Endothelial cell of umbilical vein (primary cell): ENCODE measurements at regions not wholly inside any gene's neighbourhood (a gene's known extent, or its start where the extent isn't known, plus 50 kb on each side); places are given as distances from the start of the nearest gene placed in this dataset.

ENCODE experiments used
- BruUV-seq: library from RNA; stranded (reverse); fragments of 400-500 nt; replicated peaks from 2 replicates; lab custom pipeline; 2021; lab: Mats Ljungman, UMichigan
- CTCF ChIA-PET: fragments of 300-600, 350-600 bp; sonication (Branson Sonifier 250); formaldehyde crosslinking; loops from one replicate; lab custom pipeline; 2021; ENCODE audit warnings: antibody characterized with exemption, inconsistent platforms; lab: Charles Lee
- POLR2A ChIA-PET: fragments of 300-600, 350-600 bp; sonication (Branson Sonifier 250); formaldehyde crosslinking; loops from one replicate; lab custom pipeline; 2021; ENCODE audit warnings: antibody characterized with exemption, inconsistent platforms; lab: Charles Lee
- DNase-seq: peaks from one replicate; pipeline ENCODE4 v3.0.0-alpha.2; 2011; ENCODE audit warnings: low read depth, low spot score
- FAIRE-seq: peaks from 2 replicates; lab custom pipeline; 2011; peaks lifted over from hg19 to GRCh38; lab: Jason Lieb, UNC
- H2AFZ ChIP-seq: 2 replicates; pipeline ENCODE4 v1.6.0; 2012; ENCODE audit warnings: low read depth, low read length, control low read depth, inconsistent platforms
- H3K27ac ChIP-seq: 2 replicates; pipeline ENCODE4 v1.5.1; 2011; ENCODE audit warnings: low read depth, mild to moderate bottlenecking, control low read depth, low read length, moderate library complexity; ENCODE audit not compliant: insufficient read depth
- H3K27me3 ChIP-seq, 2 experiments: 2 replicates each; pipeline versions ENCODE4 v1.6.0 to v1.6.1; 2011; ENCODE audit warnings: low read length in 2 of 2, mixed read lengths in 1 of 2; ENCODE audit not compliant: control insufficient read depth in 2 of 2, insufficient read depth in 2 of 2
- H3K36me3 ChIP-seq, 2 experiments: 2 replicates in 1 of 2; 3 replicates in 1 of 2; pipeline ENCODE4 v1.5.1; 2011; ENCODE audit warnings: low read length in 2 of 2, mild to moderate bottlenecking in 1 of 2, moderate library complexity in 1 of 2; ENCODE audit not compliant: control insufficient read depth in 2 of 2, insufficient read depth in 2 of 2; ENCODE audit errors: extremely low read depth in 1 of 2
- H3K4me1 ChIP-seq: 3 replicates; pipeline ENCODE4 v1.5.1; 2011; ENCODE audit warnings: mild to moderate bottlenecking, low read length; ENCODE audit not compliant: control insufficient read depth, insufficient read depth; ENCODE audit errors: extremely low read depth
- H3K4me2 ChIP-seq: 2 replicates; pipeline ENCODE4 v1.6.1; 2011; ENCODE audit warnings: low read length, control low read depth, mixed read lengths; ENCODE audit not compliant: insufficient read depth
- H3K4me3 ChIP-seq, 3 experiments: fragments of 200-600 bp in 1 of 3; sonication (generic), shearing (Covaris generic) in 1 of 3; replicated peaks in 1 of 3; 2 replicates each; pipeline ENCODE4 v1.5.1; 2011 to 2016; ENCODE audit warnings: control low read depth in 3 of 3, low read length in 3 of 3, mild to moderate bottlenecking in 2 of 3, inconsistent platforms in 1 of 3, low read depth in 1 of 3, moderate library complexity in 1 of 3; ENCODE audit not compliant: insufficient read depth in 1 of 3
- H3K79me2 ChIP-seq: 2 replicates; pipeline ENCODE4 v1.6.0; 2012; ENCODE audit warnings: low read length, inconsistent platforms; ENCODE audit not compliant: control insufficient read depth, insufficient read depth
- H3K9ac ChIP-seq: replicated peaks from 2 replicates; pipeline ENCODE3; 2011; ENCODE audit warnings: low read length, control low read depth; ENCODE audit not compliant: insufficient read depth; ENCODE audit errors: extremely low read depth
- H3K9me1 ChIP-seq: replicated peaks from 3 replicates; pipeline ENCODE4 v1.6.0; 2011; ENCODE audit warnings: mild to moderate bottlenecking, low read length; ENCODE audit not compliant: control insufficient read depth, insufficient read depth; ENCODE audit errors: extremely low read depth
- H3K9me3 ChIP-seq: replicated peaks from 2 replicates; pipeline ENCODE4 v1.5.1; 2012; ENCODE audit warnings: low read length, inconsistent platforms; ENCODE audit not compliant: control insufficient read depth, insufficient read depth
- H4K20me1 ChIP-seq: replicated peaks from 2 replicates; pipeline ENCODE3; 2011; ENCODE audit warnings: mild to moderate bottlenecking, low read length; ENCODE audit not compliant: control insufficient read depth, insufficient read depth; ENCODE audit errors: extremely low read depth
- EZH2 ChIP-seq: IDR thresholded peaks from 2 replicates; pipeline ENCODE4 v1.6.1; 2012; ENCODE audit warnings: borderline replicate concordance, low read depth, mild to moderate bottlenecking, moderate library complexity, low read length, inconsistent platforms; ENCODE audit not compliant: severe bottlenecking
- FOS ChIP-seq: IDR thresholded peaks from 2 replicates; pipeline ENCODE4 v1.6.1; 2011; ENCODE audit warnings: mild to moderate bottlenecking, low read length, moderate library complexity, borderline replicate concordance; ENCODE audit not compliant: insufficient read depth
- GATA2 ChIP-seq: IDR thresholded peaks from 2 replicates; pipeline ENCODE4 v1.7.0; 2011; ENCODE audit warnings: low read depth, mild to moderate bottlenecking, moderate library complexity, mixed read lengths, low read length; ENCODE audit not compliant: insufficient read length, insufficient read depth
- JUN ChIP-seq: IDR thresholded peaks from 2 replicates; pipeline ENCODE4 v1.6.1; 2011; ENCODE audit warnings: borderline replicate concordance, low read depth; ENCODE audit not compliant: insufficient read length, insufficient read depth
- MYC ChIP-seq: IDR thresholded peaks from one replicate; pipeline ENCODE4 v1.6.1; 2011; ENCODE audit warnings: mild to moderate bottlenecking, low read depth, low read length
- POLR2A ChIP-seq: IDR thresholded peaks from 2 replicates; pipeline ENCODE4 v1.6.1; 2012; ENCODE audit warnings: low read depth, mild to moderate bottlenecking, control low read depth, low read length
- POLR2AphosphoS5 ChIP-seq: IDR thresholded peaks from 2 replicates; pipeline ENCODE4 v1.6.1; 2012; ENCODE audit warnings: low read depth, mild to moderate bottlenecking, control low read depth, low read length, moderate library complexity; ENCODE audit not compliant: insufficient read depth
- dilution Hi-C: fragments of 300-500 bp; cut with MboI; formaldehyde crosslinking; loops from one replicate; pipeline ENCODE4 v1.15.0; 2019; ENCODE audit warnings: low sequenced_read_pairs; ENCODE audit not compliant: extremely low pct_ligation_motif_present
- intact Hi-C: fragments of 100-400 bp; cut with micrococcal nuclease; formaldehyde crosslinking; loops from one replicate; pipeline ENCODE4 v1.10.0; 2022
- TF ChIP-seq, protein P1 (sequence below): IDR thresholded peaks from 2 replicates; pipeline ENCODE4 v1.6.1; 2011; ENCODE audit not compliant: insufficient read depth, insufficient read length
- TF ChIP-seq, protein P2 (sequence below), 2 donors: IDR thresholded peaks; 1 replicate in 1 of 2; 2 replicates in 1 of 2; pipeline ENCODE4 v1.5.1; 2011; ENCODE audit warnings: low read length in 2 of 2, mild to moderate bottlenecking in 2 of 2, moderate library complexity in 2 of 2, control low read depth in 1 of 2, inconsistent platforms in 1 of 2, low read depth in 1 of 2; ENCODE audit not compliant: insufficient read depth in 1 of 2; ENCODE audit errors: extremely low read depth in 1 of 2

DNA sequence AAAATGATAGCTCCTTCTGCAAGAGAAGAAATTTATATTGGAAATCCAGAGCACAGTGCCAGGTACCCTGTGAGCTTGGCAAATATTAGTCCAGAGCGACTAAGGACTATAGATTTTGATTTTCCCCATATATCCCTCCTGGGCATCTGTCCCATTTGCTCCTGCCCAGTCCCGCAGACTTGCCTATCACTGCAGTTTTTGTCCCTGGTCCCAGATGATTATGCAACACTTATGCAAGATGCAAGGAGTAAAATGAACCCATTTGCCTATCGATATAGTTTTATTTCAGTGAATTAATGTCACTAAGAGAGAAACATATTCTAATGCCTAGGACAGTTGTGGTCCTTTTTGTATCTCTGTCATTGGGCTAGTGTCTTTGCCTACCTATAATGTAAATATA, 215.9 kb upstream of the BMP4 start:
- TF ChIP-seq, protein P1, sequence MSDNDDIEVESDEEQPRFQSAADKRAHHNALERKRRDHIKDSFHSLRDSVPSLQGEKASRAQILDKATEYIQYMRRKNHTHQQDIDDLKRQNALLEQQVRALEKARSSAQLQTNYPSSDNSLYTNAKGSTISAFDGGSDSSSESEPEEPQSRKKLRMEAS: no peak
- TF ChIP-seq, protein P2, sequence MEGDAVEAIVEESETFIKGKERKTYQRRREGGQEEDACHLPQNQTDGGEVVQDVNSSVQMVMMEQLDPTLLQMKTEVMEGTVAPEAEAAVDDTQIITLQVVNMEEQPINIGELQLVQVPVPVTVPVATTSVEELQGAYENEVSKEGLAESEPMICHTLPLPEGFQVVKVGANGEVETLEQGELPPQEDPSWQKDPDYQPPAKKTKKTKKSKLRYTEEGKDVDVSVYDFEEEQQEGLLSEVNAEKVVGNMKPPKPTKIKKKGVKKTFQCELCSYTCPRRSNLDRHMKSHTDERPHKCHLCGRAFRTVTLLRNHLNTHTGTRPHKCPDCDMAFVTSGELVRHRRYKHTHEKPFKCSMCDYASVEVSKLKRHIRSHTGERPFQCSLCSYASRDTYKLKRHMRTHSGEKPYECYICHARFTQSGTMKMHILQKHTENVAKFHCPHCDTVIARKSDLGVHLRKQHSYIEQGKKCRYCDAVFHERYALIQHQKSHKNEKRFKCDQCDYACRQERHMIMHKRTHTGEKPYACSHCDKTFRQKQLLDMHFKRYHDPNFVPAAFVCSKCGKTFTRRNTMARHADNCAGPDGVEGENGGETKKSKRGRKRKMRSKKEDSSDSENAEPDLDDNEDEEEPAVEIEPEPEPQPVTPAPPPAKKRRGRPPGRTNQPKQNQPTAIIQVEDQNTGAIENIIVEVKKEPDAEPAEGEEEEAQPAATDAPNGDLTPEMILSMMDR (IDR thresholded peaks at IDR 0.05; ENCODE audit: extremely low read depth in 1 of 2, insufficient read depth in 1 of 2, low read depth in 1 of 2, low read length in 2 of 2): no peak
- TF ChIP-seq JUN (no peak), EZH2 (no peak), FOS (no peak), GATA2 (no peak), MYC (no peak), POLR2A (no peak), POLR2AphosphoS5 (no peak)
- dilution Hi-C loops: no loop called here
- FAIRE-seq: no peak
- no peaks in the 10 kb centered on the region for H3K36me3 ChIP-seq
- H3K27me3 ChIP-seq: no peaks in the 10 kb centered on the region
- no peak for DNase-seq
- no peak overlapping the region for H3K9ac ChIP-seq
- no peak overlapping the region for H2AFZ ChIP-seq
- no peaks in the 10 kb centered on the region for H3K79me2 ChIP-seq
- intact Hi-C loops: no loop called here
- no peak overlapping the region for H3K27ac ChIP-seq
- ChIA-PET CTCF (interaction anchor here (3.3 to 6.9 kb wide), 3 partner anchors 157 to 217 kb away, joined by 17 to 164 read pairs (median 103); partner anchors contain the start of gene BMP4), POLR2A (no interaction called here)
- no TSS peak for BruUV-seq
- H3K9me1 ChIP-seq: no peaks in the 10 kb centered on the region
- H3K4me3 ChIP-seq: no peak overlapping the region
- no peaks in the 10 kb centered on the region for H4K20me1 ChIP-seq
- no peak overlapping the region for H3K4me2 ChIP-seq
- no peaks in the 10 kb centered on the region for H3K9me3 ChIP-seq
- H3K4me1 ChIP-seq: peaks cover 51% of the 10 kb centered on the region
